GM19463 (cell line): ENCODE measurements at regions not wholly inside any gene's neighbourhood (a gene's known extent, or its start where the extent isn't known, plus 50 kb on each side); places are given as distances from the start of the nearest gene placed in this dataset.
"Not testable (repeated sequence)": the region's sequence is repeated elsewhere in the genome, so short reads cannot be mapped to it uniquely, and the experiment has no call there.

Experiments used
- ATAC-seq: cut with Tn5 transposase; IDR thresholded peaks from one replicate; pipeline ENCODE4 v1.9.1; 2021; ENCODE audit warnings: mild to moderate bottlenecking, moderate library complexity; ENCODE audit not compliant: unreplicated experiment

DNA sequence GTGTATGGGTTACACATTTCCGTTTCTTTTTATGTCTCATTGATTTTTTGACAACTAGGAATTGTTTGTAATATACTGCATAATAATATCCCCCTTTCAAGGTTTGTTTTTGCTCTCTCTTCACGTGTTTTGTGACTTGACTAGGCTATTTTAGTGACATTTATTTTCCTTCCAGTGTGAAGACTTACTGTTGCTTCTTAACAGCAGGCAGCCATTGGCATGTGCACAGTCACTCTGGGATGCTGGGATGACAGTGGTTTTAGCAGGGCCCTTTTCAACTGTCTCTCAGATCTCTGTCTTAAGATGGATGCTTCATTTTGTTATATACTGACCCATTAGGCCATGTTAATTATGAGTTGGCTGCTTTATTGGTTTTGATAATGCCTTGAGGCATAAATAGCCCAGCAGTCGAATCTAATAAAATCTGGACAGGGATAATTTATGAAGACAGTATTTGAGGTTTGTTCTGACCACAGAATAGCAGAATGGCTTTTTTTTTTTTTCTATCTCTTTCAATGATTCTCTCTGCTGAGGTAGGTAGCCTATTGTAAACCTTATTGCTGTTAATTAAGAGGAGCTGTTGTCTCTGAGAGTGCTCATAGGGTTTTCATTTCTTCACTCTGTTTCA is 536.0 kb downstream of the GABRG2 start:
- ATAC-seq: no peak

DNA sequence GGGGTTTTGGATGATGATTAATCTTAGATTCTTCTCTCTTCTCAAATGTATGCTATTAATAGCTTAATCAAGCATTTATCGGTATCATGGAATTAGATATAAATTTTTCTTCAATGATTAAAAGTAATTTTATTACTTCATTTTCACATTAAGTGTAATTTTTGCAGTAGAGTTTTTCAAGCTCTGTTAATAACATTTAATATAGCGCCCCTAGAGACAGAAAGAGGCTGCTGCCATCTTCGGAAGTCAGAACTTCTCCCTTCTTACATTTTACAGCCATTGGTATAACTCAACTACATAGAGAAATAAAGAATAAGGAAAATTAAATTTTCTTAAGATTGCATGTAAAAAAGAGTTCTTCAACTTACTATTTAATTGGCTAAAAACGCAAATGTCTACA is 540.3 kb downstream of the GABRG2 start:
- ATAC-seq: no peak

DNA sequence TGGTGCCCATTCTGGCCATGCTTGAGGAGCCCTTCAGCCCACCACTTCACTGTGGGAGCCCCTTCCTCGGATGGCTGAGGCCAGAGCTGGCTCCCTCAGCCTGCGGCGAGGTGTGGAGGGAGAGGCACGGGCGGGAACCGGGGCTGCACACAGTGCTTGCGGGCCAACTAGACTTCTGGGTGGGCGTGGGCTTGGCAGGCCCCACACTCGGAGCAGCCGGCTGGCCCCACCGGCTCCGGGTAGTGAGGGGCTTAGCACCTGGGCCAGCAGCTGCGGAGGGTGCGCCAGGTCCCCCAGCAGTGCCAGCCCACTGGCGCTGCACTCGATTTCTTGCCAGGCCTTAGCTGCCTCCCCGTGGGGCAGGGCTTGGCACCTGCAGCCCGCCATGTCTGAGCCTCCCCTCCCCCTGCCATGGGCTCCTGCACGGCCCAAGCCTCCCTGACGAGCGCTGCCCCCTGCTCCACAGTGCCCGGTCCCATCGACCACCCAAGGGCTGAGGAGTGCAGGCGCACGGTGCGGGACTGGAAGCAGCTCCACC is 554.2 kb downstream of the GABRG2 start:
- not testable (repeated sequence) for ATAC-seq

DNA sequence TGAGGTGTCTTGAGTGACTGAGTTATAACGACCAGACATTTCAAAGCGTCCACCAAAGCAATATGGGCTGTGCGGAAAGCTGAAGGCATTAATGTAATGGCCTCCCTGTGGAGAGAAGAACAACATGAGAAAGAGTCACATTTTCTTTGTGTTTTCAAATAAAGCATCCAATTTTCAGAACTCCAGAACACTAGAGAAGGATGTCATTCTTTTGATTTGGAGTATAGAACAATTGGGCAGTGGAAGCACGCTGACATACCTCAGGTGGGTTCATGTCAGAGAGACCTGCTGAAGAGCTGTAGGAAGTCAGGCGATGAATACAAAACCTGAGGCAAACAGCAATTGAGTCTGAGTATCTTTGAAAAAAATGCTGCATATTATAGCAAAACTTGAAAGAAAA is 556.5 kb downstream of the GABRG2 start:
- no peak for ATAC-seq

DNA sequence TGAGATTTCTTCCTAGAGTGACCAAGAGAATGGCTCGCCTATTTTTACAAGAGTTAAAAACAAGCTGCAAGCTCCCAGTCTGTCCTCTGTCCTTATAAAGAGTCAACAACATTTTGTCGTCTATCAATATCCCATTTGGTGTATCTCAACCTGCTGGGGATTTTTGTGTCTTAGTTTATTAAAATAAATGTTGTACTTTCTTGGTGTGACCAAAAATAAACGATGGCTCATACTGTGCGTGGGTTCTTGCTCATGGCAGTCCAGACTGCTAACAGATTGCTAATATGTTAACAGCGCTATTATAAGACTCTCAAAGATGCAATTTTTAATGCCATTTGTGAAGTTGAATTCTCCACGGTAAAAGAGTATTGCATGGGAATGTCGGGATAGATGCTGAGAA is 569.9 kb downstream of the GABRG2 start:
- ATAC-seq: no peak

DNA sequence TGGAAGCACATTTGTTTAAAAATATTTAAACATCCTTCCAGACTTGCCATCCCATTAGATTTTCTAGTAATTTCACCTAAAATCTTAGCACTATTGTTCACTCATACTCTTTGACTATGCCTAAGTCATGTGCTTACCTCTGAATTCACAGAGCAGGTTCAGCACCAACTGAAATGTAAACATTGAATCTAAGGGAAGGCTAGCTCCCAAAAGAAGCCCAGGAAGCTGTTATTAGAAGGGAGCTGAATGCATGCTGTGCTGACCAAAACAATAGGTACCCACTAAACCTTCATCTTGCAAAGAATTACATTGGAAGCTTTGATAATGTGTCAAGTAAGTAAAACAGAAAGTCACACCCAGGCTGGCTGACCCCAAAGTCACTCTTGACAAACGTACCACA is 571.3 kb downstream of the GABRG2 start:
- ATAC-seq: no peak

DNA sequence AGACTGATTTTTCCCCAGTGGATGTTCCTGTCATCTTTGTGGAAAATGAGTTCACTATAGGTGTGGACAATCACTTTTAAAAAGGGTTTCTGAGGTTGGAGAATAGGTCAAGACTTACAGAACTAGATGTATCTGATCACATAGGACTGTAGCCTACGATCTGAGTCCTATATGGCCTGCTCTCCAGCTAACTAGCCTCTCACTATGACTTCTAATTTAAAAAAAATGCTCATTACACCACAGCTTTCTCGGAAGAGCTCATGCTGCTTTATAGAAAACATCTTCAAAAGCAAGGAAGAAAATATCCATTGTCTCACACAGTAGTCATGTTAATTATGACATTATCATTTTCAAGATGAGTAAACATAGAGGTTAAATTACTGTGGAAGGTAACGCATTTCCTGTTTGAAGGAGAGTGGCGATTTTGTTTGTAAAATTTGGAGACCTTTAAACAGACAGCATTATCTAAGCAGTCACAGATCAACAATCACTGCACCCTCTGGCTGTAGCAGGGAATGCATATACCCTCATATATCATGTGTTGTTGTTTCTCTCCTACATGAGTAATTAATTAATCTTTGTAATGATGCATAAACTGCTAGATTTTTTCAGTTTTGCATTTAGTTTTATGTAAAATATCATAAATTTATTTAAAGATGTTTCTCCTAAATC is 573.7 kb downstream of the GABRG2 start:
- ATAC-seq: no peak

DNA sequence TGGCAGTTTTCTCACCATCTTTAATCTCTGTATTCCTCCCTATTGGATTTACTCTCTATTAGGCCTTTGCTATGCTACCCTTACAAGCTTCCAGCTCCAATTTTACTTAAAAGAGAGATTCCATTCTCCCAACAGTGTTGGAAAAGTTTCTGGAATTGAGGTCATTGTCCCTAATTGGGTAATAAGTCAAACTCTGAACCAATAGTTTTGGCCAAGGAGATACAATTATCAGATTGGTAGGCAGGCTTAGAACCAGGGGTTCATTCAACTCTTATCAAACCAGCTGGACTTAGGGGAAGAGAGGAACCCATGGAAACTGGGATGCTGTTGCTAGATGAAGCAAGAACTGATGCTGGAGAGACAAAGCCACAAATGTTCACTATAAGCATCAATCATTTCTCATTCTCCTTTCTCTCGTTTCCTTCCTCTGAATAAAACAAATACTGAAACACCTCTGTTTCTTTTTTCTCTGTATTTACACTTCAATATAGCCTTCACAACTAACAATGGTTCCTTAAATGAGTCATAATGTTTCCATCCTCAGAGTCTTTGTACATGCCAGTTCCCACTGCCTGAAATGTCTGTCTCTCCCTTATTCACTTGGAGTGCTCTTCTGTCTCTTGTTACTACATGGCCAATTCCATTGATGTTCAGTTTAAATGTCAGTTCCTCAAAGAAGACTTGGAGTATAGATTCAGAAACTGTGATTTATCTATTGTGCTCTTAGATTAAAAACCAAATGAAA is 587.3 kb downstream of the GABRG2 start:
- ATAC-seq: peak; percentile 68

DNA sequence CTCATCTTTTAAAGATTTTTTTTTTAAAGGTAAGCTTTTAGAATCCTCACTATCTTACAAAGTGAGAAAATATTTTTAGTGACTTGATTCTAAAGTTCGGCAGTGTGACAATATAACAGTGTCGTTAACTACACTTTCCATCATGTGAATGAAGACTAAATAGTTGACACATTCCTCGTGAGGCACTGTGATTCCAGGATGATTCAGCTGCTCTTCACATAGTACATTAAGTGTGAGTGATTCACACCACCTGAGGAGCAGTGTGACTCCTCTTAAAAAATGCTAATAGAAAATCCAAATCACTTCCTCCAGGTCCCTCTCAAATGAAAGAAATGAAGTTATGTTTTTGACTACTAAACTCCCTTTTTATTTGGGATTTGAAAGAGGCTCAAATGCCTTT is 589.5 kb downstream of the GABRG2 start:
- no peak for ATAC-seq

DNA sequence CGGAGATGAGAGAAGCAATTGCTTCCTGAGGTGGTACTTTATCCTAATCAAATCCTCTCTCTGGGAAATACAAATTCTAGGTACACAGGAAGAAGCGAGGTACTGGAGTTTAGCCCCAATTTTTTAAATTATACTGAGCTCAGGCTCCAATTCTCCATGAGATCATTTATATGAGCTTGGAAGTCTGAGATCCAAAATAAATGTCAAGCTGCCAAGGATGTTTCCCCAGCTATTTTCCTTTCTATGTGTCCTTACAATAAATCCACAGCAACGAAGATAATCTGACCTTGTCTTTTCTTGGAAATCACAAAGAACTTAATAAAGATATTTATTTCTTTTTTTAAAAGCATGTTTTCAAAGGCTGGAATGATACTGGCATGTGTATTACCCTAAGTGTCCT is 597.3 kb downstream of the GABRG2 start:
- no peak for ATAC-seq

DNA sequence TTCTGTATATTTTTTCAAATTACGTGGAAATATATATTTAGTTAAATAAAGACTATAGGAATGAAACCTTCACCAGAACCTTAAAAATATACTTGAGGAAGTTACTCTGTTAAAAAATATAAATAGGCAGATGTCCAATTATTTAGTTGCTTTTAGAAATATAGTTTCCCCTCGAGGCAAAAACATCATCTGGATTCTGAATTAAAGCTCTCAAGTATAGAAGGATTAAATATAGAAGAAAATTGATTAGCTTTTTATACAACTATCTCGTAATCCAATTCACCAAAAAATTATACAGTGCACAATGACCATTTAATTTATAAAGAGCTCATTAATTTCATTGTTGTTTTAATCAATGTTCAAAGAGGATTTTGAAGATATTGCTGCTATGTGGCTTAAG is 601.4 kb downstream of the GABRG2 start:
- no peak for ATAC-seq

DNA sequence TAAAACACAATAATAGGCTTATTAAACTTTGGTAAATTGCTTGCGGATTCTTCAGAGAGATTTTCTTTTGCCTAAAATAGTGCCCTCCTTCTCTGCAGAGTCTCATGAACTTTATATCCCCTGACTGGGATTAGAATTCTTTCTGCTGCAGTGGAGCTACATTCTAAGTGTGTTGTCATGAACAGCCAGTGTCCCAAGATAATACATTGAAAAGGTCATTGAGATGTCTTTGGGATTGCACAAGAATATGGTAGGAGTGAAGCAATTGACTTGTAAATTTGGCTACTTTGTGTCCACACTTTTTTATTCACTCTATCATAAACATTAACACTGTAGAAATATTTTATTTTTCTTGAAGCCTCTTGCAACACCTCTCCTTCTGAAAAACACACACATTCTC is 604.5 kb downstream of the GABRG2 start:
- no peak for ATAC-seq

DNA sequence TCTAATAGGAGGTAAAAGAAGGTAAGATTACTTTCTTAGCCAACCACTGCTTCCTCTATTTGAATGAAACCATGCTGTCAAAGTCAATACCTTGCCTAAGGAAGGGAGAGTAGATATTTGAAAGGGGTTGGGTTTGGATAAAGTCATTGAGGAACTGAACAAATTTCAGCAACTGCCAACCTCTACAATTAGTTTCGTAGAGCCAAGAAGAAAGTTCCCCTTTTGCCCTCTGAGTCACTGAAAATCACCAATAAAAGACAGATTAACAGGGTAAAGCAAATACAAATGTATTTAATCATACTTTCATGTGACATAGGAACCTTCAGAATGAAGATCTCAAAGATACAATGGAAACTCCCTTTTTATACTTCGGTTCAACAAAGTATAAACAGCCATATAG is 615.7 kb downstream of the GABRG2 start:
- ATAC-seq: peak; percentile 67

DNA sequence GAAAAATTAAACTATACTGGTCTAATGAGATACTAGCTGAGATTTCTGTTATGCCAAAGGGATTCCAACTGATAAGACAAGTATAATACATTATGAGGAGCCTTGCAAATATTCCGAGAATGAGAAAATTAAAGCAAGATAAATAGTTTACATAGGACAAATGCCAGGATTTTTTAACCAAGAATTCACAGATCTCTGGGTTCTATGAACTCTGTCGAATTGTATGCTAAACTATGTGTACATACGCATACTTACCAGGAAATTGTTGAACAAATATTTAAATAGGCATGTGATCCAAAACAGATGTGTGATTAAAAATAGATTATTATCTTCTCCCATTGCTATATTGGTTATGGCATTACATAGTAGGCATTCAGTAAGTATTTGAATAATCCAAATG is 616.6 kb downstream of the GABRG2 start:
- no peak for ATAC-seq

DNA sequence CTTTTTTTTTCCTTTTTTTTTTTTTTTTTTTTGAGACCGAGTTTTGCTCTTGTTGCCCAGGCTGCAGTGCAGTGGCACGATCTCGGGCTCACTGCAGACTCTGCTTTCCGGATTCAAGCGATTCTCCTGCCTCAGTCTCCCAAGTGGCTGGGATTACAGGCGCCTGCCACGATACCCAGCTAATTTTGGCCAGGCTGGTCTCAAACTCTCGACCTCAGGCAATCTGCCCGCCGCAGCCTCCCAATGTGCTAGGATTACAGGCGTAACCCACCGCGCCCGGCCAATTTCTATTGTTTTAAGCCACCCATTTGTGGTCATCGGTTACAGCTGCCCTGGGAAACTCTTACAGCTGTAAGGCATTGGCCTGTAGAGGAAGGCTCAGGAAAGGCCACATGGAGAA is 617.7 kb downstream of the GABRG2 start:
- ATAC-seq: no peak

DNA sequence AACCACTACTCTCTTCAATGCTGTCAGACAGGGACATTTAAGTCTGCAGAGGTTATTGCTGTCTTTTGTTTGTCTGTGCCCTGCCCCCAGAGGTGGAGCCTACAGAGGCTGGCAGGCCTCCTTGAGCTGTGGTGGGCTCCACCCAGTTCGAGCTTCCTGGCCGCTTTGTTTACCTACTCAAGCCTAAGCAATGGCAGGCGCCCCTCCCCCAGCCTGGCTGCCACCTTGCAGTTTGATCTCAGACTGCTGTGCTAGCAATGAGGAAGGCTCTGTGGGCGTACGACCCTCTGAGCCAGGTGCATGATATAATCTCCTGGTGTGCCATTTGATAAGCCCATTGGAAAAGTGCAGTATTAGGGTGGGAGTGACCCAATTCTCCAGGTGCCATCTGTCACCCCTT is 628.7 kb downstream of the GABRG2 start:
- ATAC-seq: not testable (repeated sequence)

DNA sequence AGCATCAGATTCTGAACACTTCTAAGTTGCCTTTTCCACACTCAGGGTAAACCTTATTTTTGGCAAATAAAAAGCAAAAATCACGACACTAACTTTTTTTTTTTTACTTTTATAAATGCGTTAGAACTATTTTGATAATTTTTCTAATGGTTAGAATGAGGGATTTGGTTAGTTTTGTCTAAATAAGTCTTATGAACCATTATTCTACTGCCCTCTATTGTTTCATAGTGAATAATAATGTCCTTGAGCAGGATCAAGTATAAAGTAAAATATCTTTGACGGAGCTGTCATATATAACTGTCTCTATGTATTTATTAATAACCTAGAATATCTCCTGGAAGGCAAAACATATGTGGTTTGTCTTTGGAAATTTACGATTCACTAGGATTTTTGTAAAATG is 631.8 kb downstream of the GABRG2 start:
- ATAC-seq: no peak

DNA sequence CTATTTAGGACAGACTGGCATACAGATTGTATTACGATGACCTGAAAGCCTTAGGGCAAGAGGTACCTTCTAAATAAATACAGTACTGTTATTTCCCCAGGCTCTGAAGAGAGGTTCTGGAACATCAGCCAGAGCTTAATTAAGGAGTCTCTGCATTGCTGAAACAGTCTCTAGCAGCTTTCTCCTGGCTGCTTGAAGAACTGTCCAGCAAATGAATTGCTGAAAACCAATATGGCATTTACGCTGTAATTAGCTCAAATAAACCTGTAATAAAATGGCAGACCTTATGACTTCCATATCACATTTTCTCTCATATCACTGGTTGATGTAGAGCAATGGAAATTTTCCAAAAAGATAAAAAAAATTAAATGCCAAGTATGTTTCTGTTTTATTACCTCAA is 636.3 kb downstream of the GABRG2 start:
- ATAC-seq: no peak

DNA sequence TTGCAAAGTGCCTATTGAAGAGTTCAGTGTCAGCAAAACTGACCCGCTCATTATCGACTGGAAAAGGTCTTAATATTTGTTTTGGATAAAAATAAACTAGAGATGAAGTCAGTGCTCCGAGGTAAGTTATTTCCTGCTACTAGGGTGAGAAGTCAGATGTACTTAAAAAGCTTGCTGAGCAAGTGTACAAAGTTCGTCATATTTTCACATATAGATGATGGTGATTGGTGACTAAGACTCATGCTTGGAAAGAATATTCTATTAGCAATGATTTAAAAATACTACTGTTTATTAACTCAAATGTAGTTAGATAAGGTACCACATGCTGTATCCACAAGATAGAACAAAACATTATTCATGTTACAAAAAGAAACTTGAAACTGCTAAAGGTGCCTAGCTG is 643.7 kb downstream of the GABRG2 start:
- ATAC-seq: no peak

DNA sequence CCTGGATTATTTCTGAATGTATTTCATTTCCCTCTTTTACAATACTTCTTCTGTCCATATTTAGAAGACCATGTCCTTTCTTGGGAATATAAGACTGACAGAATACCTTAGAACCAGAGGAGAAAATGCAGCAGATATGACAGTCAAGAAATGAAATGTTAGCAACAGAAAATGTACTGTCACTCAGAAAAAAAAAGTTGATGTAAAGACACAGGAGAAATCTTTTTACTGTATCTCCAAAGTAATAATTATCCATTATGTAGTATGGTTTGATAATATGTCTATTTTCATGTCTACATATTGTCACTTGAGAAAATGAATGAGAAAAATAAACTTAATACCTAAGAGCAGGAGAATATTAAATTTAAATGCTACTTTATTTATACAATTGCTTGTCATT is 652.1 kb downstream of the GABRG2 start:
- ATAC-seq: no peak

DNA sequence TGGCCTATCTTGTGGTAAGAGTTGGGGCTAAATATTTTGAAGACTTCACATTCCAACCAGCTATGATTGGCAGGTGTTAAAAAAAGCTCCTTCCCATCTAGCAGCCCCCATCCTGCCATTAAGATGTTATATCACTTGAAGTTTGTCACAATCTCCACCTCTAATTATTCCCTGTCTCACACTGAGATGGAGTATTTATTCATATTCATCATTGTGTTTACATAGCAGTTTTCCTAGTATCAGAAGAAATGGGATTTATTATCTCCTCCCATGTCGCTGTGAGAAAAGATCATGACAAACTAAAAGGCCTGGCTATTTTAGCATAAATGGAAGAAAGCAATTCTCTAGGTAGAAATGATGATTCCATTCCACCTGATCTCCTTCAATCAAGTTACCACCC is 653.6 kb downstream of the GABRG2 start:
- no peak for ATAC-seq

DNA sequence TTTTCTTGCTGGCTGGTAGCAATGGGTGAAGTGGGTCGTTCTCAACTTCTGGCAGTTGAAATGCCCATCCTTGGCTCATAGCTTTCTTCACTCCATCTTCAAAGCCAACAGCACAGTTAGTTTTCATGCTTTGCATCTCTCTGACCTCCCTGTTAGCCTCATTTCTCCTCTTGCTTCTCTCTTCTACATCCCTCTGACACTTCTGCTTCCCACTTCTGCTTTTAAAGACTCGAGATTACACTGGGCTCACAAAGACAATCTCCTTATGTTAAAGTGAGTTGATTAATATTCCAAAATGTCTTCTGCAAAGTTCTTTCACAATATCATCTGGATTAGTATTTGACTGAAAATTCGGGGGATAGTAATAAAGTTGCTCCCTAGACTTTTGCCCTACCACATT is 684.8 kb upstream of the CCNG1 start:
- no peak for ATAC-seq
